Fibroblast of skin of left biceps (primary cell): ENCODE measurements at regions not wholly inside any gene's neighbourhood (a gene's known extent, or its start where the extent isn't known, plus 50 kb on each side); places are given as distances from the start of the nearest gene placed in this dataset.

ENCODE experiments used
- DNase-seq, 2 experiments: peaks; one replicate each; pipeline ENCODE4 v3.0.0-alpha.2; 2013; ENCODE audit warnings: low read depth in 2 of 2

- DNase-seq: no peak
Observed at GRCh38 chr11:30811226-30811755, 225.1 kb upstream of the MPPED2 start.

DNA sequence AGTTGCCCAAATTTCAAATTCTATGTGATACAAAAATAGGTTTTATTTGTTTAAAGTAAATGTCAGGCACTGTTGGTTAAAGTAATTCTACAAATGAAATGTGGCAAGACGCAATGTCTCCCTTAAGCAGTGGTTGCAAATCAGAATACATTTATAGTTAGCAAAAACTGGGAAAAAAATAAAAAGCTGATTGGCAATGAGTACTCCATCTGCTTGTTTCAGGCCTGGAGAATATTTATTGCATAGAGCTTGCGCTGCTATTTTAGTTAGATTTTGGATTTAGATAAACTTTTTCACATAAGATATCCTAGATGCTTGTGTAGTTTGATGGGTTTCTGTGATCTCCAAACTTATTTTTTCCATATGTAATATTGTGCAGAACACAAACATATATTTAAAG is 224.0 kb upstream of the MPPED2 start:
- no peak for DNase-seq

DNA sequence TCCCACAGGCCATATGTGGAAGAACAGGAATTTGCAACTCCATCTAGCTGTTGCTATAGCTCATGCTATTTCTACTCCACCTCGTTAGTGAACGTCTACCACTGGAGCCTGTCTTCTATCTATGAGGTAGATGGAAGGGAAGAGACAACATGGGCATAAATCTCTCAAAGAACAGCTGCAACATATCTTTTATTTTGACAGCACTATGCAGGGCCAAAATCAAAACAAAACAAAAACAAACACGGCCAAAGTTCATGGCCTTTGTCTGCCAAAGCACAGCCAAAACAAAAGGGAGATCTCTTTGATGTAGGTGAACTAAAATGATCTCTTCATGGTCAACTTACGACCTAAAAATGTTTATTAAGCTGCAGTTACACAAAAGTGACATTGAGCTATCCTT is 215.2 kb upstream of the MPPED2 start:
- no peak for DNase-seq

- DNase-seq: no peak
Observed at GRCh38 chr11:30800904-30801303, 214.8 kb upstream of the MPPED2 start.

DNA sequence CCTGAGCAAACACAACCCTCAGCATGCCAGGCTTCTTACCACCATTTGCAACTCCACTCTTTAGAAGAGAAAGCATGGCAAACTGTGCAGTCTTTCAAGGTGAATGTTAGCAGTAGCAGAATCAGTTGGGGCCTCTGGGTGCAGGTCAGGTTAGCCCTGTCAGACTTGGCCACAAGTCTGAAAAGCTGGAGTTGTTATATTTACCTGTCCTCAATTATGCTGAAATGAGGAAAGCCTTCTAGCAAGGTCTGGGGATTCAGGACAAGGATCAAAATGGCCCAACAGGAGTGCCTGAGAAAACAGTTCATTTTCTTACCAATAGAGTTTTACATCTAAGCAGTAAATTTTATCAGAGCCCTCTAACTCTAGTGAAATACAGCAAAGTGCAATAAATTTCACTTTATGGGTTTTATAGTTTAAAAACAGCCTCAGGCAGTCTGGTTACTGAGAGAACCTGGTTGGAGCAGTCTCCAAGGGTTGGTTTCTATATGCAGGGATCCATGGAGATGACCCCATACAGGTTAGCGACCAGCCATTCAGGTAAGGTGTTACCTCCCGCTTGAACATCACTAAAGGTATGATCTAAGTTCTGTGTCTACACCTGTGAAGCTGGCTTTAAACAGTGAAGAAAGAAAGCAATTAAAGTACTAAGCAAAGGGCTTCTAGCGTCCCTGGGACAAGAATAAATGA is 212.5 kb upstream of the MPPED2 start:
- DNase-seq: no peak

DNA sequence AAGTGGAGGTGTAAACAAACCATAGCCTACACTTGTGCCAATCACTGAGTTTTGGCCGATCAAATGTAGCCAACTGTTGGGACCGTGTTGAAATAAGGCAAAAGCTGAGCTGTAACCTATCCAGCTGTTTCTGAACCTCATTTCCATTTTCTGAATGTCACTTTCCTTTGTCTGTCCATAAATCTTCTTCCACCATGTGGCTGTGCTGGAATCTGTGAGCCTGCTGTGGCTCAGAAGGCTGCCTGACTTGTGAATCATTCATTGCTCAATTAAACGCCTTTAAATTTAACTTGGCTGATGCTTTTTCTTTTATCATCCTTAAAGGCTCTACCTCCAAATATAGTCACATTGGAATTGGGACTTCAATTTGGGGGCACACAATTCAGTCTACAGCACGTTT is 203.1 kb upstream of the MPPED2 start:
- DNase-seq: peak; percentile 71

DNA sequence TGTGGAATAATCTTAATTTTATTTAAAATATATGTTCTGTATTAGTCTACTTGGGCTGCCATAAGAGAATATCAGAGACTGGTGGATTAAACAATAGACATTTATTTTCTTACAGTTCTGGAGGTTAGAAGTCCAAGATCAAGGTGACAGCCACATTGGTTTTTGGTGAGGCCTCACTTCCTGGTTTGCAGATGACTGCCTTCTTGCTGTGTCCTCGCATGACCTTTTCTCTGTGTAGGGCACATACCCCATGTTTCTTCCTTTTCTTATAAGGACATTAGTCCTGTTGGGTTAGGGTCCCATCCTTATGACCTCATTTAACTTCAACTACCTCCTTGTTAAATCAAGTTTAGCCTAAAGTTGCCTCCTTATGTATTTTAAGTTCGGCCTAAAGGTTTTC is 202.7 kb upstream of the MPPED2 start:
- no peak for DNase-seq

DNA sequence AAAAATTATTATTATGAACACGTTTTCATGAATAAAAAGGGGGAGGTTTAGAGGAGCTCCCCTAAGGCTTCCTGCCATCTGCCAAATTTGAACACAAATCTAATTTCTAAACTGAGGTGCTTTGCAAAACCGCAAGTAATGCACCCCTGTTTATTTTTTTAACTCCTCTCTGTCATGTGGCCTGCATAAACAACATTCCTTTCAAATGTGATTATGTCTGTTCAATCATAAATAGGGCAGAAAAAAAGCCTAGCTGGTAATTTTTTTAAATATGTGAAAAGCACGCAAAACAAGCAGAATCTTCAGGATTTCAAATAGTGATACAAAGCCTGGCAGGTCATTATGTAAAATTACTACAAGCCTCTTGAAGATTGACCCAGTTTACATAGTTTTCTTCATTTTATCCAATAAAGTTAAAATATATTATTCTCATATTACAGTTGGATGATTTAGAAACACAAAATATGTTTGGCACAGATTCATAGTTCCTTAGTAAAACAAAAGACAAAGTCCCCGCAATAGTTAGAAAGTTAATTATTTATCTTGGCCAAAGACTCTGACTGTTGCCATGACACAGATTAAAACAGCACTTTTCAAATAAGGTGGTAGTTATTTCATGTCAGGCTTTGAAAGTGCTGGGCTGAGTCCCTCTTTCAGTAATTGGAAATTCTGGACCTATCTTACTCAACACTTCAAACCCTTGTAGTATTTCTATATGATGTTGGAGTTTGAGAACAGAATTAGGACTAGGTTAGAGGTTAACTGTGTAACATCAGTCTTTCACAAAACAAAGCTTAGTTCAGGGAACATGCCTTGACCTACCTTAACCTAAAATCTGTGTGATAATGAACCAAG is 200.3 kb upstream of the MPPED2 start:
- peak in 1 of 2 experiments; percentile 30 for DNase-seq

- DNase-seq: no peak
Observed at GRCh38 chr11:30778596-30778995, 192.4 kb upstream of the MPPED2 start.

- no peak for DNase-seq
Observed at GRCh38 chr11:30775233-30775522, 189.0 kb upstream of the MPPED2 start.

DNA sequence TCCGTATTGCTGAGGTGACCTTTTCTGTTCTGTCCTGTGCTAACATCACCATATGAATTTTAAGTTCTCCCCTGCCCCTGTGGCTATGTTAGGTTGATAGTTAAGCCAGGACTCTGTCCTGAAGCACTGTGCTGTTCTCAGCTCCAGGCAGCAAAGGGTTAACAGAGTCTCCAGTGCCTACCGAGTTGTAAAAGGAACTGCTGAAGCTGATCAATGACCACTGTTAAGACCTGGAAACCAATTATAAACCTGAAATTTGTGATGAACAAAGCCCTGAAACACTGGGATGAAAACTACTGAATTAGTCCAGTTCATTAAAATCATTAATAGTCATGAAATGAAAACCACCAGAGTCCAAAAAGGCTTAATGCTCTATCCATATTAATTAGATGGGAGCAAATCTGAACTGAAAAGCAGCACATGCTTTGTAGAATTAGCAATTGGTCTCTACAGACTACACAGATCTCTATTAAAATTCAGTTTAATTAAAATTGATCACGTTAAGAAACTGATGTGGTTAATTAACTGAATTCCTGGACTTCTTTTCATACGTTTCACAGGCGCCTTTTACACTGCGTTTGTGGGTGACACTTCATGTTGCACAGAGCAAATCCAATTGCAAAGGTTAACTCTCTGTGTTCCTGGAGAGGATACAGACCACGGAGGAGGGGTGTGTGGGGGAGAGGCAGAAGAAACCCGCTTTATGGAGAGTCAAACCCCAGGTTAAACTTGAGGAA is 188.5 kb upstream of the MPPED2 start:
- no peak for DNase-seq

DNA sequence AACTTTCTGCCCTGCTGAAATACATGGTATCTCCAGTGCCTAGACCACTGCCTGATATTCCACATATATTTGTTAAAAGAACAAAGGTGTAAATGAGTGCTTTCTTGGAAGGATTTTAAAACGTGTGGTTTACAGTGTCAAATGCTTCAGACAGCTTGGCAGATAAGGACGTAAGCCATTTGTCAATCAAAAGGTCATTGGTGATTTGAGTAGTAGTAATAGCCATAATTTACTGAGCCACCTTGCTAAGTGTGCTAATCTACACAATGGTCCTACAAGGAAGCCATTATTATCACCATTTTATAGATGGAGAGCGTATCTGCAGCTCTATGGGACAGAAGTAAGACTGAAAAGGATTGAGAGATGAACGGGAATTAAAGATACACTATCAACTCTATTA is 186.8 kb upstream of the MPPED2 start:
- no peak for DNase-seq

DNA sequence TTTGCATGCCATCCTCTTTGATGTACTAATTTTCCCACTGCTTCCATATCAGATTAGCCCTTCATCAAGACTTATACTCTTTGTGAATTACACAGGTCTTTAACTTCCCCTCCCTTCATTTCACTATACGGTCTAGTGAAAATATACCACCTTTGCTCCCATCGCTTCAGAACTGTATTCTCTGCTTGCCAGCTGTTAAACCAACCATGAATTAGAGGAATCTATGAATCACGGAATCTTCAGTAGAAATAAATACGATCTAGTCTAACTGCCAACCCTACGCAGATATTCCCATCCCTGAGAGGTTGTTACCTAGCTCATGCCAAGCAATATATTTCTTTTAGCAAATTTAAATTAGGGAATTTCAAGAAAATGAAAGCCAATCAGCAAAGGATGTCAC is 177.8 kb upstream of the MPPED2 start:
- no peak for DNase-seq

DNA sequence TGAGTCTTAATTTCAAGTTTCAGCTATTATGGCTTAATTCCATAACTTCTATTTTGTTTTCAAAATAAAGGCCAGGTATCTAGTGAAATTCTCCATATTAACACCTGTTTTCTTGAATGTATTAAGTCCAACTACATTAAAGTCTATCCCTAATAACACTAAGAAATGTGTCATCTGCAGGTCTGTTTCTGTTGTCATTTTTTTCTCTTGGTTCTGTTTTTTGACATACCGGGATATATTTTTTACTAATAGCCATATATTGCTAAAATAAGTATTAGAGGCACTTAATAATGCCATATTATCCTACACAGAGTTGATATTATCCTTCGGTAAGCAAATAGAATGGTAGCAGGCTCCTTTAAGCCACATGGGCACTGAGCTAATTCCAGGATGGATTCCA is 176.0 kb upstream of the MPPED2 start:
- DNase-seq: no peak

DNA sequence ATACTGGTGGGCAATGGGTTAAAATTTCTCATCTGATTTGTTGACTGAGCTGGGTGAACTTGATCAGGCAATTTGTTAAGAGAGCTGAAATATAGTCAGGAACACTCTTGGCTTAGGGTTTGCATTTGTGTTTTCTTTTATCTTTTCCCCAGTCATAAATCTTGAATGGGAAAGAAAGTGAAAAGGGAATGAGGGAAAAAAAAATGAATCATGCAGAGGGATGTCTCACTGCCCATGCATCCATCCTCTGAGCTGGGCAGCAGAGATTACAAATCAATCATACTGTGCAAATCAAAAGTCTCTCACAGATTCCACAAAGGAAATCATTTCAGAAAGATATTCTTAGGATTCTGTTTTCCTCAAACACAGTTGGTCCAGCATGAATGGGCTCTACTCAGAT is 174.2 kb upstream of the MPPED2 start:
- DNase-seq: no peak

- DNase-seq: no peak
Observed at GRCh38 chr11:30758946-30759504, 172.9 kb upstream of the MPPED2 start.

GRCh38 chr11:30758518-30758917 is 172.4 kb upstream of the MPPED2 start:
- no peak for DNase-seq

- no peak for DNase-seq
Observed at GRCh38 chr11:30758012-30758411, 171.9 kb upstream of the MPPED2 start.

- no peak for DNase-seq
Observed at GRCh38 chr11:30753994-30754393, 167.8 kb upstream of the MPPED2 start.

- no peak for DNase-seq
Observed at GRCh38 chr11:30753504-30753903, 167.4 kb upstream of the MPPED2 start.

- DNase-seq: no peak
Observed at GRCh38 chr11:30749268-30749667, 163.1 kb upstream of the MPPED2 start.

- DNase-seq: peak; percentile 63 to 77
Observed at GRCh38 chr11:30741039-30741550, 154.9 kb upstream of the MPPED2 start.
